CD4-positive, alpha-beta T cell treated with Interleukin-17A for 1 hour (primary cell): ENCODE measurements at regions not wholly inside any gene's neighbourhood (a gene's known extent, or its start where the extent isn't known, plus 50 kb on each side); places are given as distances from the start of the nearest gene placed in this dataset.
"Not testable (repeated sequence)": the region's sequence is repeated elsewhere in the genome, so short reads cannot be mapped to it uniquely, and the experiment has no call there.

Source experiments
- DNase-seq: peaks from one replicate; pipeline ENCODE4 v3.0.0-alpha.2; 2020

DNA sequence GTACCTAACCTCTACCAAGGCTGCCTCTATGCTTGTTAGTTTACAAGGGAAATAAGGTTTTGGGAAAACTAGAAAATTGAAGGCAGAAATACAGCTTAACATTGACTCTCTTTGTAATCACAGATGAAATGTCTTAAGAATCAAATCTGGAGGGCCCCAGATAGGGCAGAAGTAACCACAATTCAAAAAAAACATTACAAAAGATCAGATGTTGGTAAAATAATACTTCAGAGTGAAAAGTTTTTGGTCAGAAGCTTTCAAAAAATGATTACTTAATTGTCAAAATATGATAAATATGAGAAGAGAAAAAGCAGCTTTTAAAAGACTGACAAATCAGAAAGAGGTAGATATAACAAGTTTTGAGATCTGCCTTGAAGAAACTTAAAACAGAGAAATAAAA lies 425.1 kb upstream of the NECTIN3 start:
- DNase-seq, result no peak

DNA sequence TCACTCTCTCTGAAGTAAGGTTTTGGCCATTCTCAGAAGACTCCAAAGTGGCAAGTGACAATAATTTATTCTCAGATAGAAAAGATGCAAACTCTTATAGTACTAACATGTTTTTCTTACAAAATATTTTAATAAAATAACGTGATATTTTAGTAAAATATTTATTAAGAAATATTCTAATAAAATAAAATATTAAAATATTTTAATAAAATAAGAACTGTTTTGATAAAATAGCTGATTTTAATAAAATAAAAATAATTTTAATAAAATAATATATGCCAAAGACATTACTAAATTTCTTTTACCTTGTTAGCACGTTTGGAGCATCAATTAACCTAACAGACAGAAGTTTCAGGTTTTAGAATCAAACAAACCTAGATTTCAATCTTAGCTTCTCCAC lies 424.0 kb upstream of the NECTIN3 start:
- no peak for DNase-seq

DNA sequence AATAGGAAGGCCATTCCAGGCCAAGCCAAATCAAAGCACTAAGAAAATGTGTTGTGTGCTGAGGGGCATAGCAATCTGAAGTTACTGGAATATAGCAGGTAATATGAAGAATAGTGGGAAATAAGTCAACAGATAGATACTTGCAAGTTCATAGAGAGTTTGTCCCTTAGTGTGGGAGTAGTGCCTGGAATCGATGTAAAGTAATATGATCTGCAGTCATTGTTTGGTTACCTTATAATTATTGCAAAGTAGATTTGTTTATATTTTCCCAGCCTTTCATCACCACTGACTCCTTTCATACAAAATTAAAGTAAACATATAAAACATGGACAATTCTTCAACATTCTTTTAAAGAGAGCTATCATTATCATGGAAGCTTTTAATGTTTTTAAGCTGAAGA lies 420.9 kb upstream of the NECTIN3 start:
- DNase-seq, result no peak

DNA sequence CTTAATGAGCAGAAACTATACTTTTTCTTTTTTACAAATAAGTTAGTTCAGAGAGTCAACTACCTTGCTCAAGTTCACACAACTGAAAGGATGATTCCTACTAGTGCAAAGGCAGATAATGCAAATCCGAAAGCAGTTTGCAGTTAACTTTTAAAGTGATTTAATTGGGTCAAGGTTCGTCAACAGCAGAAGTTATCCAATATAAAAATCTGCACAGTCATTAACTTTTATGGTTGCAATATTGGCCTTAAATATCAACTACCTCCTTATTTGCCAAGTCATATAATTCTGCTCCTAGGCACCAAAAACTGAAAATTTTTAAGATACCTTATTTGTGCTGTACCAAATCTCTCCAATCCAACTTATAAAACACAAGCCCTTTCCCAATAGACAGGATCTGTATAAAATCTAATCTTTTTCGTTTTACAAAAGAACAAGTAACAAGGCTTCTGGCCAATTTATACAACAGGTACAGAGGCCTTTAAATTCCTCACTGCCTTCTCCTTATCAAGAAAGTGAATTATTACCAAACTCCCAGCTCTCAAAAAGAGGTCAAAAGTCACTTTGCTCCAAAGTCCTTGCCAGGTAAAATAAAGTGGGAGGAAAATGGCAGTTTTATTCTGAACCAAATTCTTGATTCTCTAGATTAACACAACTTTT lies 416.6 kb upstream of the NECTIN3 start:
- no peak for DNase-seq

DNA sequence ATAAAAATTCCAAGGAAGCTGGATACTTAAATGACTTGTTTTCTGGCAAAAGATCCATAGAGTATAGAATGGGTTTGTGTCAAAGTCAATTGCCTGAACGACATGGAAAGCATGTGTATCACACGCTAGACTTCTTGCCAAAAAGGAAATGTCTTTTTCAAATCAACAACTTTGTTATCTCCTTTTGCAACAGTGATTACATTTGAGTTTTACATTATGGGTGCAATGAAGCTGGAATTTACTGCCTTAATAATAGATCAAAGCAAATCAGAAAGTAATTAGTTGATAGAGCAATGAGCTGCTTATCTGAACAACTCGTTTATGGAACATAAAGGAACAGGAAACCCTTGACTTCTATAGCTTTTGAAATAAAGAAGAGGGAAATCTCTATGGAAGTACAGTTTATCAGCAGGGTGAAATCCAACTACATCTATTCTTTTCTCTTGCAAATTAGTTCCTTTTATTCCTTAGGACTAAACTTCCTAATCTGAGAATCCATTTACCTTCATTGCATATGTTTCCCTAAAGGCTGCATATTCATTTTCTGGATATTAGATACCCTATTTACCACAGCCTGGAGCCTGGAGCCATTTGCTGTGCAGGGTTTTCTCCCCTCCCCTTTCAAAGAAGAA lies 415.1 kb upstream of the NECTIN3 start:
- DNase-seq, result no peak

DNA sequence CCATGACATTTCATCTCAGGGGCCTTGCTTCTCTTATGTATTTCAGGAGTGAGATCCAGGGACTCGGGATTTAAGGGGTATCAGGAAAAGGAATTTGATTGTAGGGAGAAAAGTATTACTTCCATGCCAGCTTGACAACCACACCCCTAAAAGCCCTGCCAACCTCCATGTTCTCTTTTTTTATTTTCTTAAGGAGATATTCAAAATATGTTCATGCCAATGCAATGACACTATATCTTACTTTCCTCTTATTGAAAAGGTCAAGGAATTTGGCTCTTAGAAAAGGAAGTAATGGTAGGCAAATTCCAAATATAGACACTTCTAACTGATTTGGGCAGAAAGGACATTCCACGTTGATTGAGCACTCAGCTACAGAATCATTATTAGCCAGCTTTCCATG lies 407.5 kb upstream of the NECTIN3 start:
- DNase-seq, result no peak

DNA sequence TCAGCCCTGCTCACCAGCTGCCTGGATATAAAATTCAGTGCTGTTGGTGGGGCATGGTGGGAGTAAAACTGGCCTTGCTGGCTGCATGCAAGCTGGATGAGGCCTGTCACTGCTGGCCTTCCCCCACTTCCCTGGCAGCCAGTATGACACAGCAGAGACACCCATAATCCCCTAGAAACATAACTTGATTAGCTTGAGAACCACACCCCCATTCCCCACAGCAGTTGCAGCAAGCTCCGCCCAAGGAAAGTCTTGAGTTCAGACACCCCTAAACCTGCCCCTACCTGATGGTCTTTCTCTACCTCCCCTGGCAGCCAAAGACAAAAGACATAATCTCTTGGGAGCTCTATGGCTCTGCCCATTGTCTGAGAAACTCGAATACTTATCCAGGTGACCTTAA lies 405.1 kb upstream of the NECTIN3 start:
- no peak for DNase-seq

DNA sequence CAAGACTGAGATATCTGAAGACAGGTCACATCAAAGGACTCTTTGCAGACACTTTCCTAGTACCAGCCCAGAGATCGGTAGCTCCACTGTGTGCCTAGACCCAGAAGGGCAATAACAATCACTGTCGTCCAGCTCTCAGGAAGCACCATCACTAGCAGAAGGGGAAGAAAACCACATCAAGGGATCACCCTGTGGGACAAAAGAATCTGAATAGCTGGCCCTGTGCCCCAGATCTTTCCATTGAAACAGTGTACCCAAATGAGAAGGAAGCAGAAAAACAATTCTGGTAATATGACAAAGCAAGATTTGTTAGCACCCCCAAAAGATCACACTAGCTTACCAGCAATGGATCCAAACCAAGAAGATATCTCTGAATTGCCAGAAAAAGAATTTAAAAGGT lies 404.4 kb upstream of the NECTIN3 start:
- no peak for DNase-seq

DNA sequence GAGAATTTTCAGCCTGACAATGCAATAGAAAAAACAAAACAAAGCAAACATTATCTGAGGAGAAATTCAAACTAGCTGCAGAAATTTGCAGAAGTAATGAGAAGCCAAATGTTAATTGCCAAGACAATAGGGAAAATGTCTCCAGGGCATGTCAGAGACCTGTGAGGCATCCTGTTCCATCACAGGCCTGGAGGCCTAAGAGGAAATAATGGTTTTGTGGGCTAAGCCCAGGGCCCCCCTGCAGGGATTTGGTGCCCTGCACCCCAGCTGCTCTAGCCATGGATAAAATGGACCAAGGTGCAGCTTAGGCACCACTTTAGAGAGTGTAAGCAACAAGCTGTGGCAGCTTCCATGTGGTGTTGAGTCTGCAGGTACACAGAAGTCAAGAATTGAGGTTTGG lies 401.2 kb upstream of the NECTIN3 start:
- no peak for DNase-seq

DNA sequence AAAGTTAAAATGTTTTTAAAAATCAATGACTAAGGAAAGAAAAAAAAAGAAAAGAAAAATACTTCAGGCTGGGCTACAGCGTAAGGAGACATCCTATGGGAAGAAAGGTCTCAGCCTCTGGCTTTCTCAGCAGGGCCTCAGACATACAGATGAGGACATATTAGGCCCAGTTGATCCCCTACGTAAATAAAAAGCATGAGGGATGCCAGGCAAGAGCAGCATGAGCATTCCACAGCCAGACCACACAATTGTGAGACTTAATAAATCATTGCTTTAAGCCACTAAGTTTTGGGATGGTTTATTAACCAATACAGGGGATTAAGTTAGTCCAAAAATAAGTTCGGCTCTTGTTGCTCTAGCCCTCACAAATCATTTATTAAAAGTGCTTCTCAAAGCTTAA lies 394.1 kb upstream of the NECTIN3 start:
- DNase-seq, result no peak

DNA sequence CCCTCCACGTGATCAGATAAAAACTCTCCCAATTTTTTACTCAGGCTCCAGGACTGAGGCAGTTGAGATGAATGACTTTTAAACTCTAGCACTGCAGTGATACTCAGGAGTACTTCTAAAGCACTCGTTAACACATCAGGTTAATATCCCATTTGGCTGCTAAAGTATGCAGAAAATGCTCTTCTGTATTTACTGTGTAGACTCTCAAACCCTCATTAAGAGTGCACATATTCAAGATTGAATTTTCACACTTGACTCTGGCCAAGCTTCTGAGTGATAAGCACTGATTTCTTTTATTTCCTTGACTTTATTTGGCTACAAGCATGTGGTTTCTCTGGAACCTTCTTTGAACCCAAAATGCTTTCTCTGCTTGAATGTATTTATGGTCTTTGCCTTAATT lies 392.3 kb upstream of the NECTIN3 start:
- DNase-seq, result no peak

DNA sequence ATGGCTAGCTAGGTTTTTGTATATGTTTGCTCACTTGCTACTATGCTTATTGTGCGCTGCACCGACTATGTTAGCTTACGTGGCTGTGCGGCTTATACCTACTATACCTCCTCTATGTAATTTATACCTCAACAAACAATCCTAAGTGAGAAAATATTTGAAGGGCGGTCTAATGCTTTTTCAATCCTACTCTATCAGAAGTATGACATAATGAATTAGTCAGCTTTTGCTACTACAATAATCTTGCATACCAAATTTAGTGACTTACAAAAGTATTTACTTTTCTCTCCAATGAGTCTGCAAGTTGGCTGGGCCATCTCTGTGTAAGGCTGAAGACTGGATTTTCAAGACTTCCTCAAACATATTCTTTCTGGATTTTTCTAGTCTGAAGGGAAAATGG lies 391.2 kb upstream of the NECTIN3 start:
- DNase-seq, result no peak

DNA sequence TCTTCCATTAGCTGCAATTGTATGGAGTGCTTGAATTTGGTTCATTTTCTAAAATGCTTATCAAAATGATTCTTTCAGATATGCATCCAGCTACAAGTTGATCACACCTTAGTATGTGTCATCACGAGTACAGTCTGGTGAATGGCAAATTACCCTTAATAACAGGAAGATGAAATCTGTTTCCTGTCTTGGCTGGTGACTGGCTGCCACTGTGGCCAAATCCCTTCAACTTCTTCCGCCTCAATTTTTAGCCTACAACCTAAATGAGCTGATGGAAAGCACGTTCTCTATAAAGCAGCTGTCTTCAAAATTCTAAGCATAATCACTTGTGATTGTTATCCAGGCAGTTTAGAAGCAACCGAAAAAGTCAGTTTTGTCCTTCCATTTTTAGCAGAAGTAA lies 387.1 kb upstream of the NECTIN3 start:
- no peak for DNase-seq

DNA sequence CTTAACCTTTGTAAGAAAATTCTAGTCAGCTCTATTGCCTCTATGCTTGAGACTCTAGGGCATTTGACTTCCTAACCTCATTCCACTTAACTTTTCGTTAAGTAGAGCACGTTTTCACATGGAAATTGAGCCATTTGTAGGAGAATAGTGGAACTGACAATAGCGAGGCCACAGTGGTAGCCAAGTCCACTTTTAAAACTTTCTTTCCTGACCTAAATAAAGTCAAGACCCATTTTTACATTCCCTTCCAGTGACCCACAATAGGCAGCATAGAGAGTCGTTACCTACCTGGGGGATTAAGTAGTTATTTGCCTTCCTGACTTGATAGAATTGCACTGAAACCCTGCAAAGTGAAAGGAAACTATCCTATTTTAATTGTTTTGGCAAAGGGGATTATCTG lies 386.0 kb upstream of the NECTIN3 start:
- DNase-seq, result no peak

DNA sequence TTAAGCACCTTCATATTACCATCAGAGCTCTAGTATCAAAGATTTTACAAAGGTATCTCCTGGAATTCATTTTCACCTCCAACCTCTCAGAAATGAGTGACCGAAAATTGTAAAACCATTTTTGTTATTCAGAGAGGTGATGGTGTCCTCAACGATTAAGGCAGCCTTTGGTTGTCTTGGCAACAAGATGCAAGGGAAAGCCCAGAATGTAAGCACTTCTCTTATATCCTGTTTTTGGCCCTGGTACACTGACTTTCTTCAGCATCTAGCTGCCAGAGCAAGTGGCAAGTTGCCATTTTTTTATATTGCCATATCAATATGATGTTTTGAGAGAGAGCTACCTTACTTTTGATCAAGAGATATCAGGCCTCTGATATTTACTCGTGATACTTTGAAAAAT lies 384.9 kb upstream of the NECTIN3 start:
- no peak for DNase-seq

DNA sequence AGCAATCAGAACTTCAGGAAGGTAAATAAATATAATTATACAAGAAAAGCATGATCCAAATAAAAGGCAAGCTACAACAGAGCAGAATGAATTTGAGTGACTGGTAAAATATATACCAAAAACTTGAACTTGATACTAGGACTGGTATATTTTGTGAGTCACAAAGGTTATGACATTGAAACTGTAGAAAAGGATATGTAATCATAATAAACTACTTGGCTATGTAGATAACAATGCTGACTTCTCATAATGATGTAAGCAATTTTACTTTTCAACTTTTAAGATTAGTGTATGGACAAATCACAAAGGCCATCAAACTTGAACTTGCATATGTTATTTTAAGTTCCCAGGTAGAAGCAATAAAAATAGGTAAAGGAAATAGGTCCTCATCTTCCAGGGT lies 384.5 kb upstream of the NECTIN3 start:
- no peak for DNase-seq

DNA sequence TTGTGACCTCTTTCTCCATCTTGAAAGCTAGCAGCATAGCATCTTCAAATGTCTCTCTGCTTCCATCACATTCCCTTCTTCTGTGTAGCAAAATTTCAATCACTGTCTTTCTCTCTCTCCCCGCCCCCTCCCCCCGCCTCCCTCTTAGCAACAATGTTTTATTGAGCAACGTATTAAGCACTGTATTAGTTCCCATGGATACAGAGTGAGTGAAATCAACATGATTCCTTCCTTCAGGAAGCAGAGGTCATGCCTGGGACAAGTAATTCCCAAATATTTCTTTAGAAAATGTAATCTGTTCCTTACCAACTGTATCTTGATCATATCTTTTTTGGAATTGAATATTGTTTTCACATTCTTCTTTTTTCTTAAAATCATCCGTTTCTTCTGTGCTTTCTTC lies 373.7 kb upstream of the NECTIN3 start:
- DNase-seq, result no peak

DNA sequence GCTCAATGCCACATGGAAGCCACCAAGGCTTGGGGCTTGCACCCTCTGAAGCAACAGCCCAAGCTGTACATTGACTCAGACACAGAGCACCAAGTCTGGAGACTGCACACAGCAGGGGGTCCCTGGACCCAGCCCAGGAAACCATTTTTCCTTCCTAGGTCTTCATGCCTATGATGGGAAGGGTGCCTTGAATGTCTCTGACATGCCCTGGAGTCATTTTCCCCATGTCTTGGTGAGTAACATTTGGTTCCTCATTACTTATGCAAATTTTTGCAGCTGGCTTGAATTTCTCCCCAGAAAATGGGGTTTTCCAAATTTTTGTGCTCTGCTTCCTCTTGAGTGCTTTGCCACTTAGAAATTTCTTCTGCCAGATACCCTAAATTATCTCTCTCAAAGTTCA lies 367.3 kb upstream of the NECTIN3 start:
- DNase-seq, result not testable (repeated sequence)

DNA sequence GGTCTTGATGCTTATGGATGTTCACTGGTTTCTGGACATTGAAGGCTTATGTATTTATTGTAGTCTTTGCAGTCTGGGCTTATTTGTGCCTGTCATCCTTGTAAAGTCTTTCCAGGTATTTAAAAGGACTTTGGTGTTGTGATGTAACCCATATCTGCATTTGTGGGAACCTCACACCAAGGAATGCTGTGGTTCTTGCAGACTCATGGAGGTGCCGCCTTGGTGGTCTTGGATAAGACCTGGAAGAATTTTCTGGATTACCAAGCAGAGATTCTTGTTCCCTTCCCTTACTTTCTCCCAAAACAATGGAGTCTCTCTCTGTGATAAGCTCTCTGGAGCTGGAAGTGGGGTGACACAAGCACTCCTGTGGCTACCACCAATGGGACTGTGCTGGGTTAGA lies 363.5 kb upstream of the NECTIN3 start:
- DNase-seq, result no peak

DNA sequence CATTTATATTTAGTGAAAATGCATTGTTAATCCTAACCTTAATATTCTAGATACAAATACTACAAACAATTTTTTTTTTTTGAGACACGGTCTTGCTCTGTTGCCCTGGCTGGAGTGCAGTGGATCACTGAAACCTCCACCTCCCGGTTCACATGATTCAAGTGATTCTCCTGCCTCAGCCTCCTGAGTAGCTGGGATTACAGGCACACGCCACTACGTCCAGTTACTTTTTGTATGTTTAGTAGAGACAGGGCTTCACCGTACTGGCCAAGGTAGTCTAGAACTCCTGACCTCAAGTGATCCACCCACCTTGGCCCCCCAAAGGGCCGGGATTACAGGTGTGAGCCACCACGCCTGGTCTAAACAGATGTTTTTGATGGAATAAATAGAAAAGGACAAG lies 361.5 kb upstream of the NECTIN3 start:
- no peak for DNase-seq

DNA sequence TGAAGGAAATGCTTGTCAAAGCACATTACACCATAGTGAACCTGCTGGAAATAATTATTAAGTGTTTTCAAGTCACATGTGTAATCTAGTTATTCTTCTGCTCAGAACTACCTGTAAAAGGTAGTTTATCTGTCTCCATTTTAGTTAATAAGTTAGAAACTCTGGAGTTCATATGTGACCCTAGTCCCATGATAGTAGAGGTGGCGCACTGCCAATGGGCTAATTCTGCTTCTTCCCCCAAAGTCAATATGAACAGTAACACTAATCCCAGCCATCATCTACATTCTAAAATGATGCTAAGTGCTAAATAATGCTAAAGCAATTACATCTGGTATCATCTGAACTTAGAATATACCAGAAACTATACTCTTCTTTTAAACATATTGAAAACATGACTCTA lies 361.0 kb upstream of the NECTIN3 start:
- DNase-seq, result no peak

DNA sequence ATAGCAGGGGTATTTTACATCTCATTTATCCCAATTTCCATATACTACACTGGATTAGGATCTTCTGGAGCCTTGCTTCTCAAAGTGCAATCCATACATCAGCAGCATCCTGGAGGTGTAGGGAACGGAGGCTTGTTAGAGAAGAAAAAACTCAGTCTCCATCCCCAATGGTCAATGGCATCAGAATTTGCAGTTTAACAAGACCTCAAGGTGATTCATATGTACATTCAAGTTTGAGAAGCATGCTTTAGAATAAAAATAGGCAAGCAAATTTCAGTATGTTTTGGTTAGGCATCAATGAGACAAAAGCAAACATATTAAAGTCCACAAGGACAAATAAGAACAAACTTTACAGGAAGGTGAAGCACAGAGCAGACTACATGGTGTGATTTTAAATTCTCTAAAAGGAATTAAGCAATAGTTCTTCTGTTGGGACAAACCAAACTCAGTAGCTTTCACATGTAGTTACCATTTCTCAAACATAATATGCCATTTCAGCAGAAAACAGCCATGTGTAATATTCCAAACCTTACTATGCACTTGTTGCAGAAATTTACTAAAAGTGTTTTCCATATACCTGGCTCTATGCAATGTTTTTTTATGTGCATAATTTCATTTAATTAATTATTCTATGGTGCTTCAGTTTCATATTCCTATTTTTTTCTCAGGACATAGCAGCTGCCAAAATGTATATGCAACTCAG lies 360.3 kb upstream of the NECTIN3 start:
- DNase-seq, result no peak

DNA sequence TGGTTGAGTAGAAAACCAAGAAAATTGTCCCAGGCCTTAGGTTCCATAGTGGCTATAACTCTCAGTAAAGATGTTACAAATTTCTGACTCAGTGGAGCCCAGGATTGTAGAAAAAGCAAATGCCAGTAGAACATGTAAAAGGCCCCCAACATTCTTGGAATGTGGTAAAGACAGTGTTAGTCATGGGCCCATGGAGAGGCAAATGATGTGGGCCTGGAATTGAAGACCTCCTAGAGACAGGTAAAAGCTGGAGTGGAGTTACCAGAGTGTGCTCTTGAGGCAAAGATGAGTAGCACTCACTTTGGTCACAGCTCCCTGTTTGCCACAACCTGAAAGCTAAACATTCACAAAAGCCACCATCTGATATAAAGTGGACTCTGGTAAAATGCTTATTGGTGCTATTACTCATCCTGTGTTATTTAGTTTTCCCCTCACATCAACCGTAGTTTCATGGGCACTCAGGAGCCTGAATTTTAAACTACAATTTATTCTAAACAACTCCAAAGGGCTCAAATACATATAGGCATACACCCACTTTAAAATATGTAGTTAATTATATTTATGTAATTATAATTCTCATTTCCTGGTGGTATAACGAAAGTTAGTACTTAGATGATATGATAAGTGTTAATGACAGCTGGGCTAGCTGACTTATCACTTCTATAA lies 359.6 kb upstream of the NECTIN3 start:
- no peak for DNase-seq

DNA sequence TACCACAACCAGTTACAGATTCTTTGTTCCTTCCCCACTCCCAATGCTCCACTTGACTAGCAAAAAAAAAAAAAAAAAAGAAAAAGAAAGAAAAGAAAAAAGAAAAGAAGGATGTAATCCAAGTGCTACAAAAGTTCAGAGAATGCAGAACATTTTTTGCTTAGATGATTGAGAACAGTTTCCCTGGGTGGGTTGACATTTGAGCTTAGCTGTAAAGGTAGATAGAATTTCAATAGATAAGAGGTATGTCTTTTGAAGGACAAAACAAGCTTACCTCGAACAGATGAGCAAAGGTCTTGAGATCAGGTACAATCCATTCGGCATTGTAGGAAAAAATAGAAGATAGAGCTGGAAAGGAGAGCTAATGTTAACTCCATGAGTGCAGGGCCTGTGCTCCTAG lies 344.6 kb upstream of the NECTIN3 start:
- DNase-seq, result no peak
